VCaP (cell line): ENCODE measurements at regions not wholly inside any gene's neighbourhood (a gene's known extent, or its start where the extent isn't known, plus 50 kb on each side); places are given as distances from the start of the nearest gene placed in this dataset.

Experiments
- H3K27ac ChIP-seq: fragments of 450-650 bp; 2 replicates; pipeline ENCODE4 v1.5.1; 2017
- CTCF ChIP-seq: fragments of 450-650 bp; conservative IDR thresholded peaks from 2 replicates; pipeline ENCODE4 v1.5.1; 2017; ENCODE audit warnings: mild to moderate bottlenecking, moderate library complexity

- no peak for TF ChIP-seq CTCF
- H3K27ac ChIP-seq = no peak overlapping the region
Observed at GRCh38 chr18:60111525-60111924, 211.7 kb downstream of the PMAIP1 start.

- H3K27ac ChIP-seq = no peak overlapping the region
- TF ChIP-seq CTCF = no peak
Observed at GRCh38 chr18:60110836-60111235, 211.0 kb downstream of the PMAIP1 start.

GRCh38 chr18:60100778-60101177 lies 201.0 kb downstream of the PMAIP1 start:
- no peak overlapping the region for H3K27ac ChIP-seq
- TF ChIP-seq CTCF = no peak

GRCh38 chr18:60099709-60100108 lies 199.9 kb downstream of the PMAIP1 start:
- no peak for TF ChIP-seq CTCF
- no peak overlapping the region for H3K27ac ChIP-seq

GRCh38 chr18:60096428-60096827 lies 196.6 kb downstream of the PMAIP1 start:
- no peak for TF ChIP-seq CTCF
- no peak overlapping the region for H3K27ac ChIP-seq

GRCh38 chr18:60092073-60092472 lies 192.3 kb downstream of the PMAIP1 start:
- TF ChIP-seq CTCF = no peak
- no peak overlapping the region for H3K27ac ChIP-seq

- H3K27ac ChIP-seq = no peak overlapping the region
- no peak for TF ChIP-seq CTCF
Observed at GRCh38 chr18:60090170-60090569, 190.4 kb downstream of the PMAIP1 start.

GRCh38 chr18:60082790-60083189 lies 183.0 kb downstream of the PMAIP1 start:
- TF ChIP-seq CTCF = no peak
- no peak overlapping the region for H3K27ac ChIP-seq
